CD14-positive monocyte (primary cell): ENCODE measurements at regions not wholly inside any gene's neighbourhood (a gene's known extent, or its start where the extent isn't known, plus 50 kb on each side); places are given as distances from the start of the nearest gene placed in this dataset.

Experiments used
- DNase-seq, 3 donors: peaks; one replicate each; pipeline ENCODE4 v3.0.0-alpha.2; 2011 to 2022
- H2AFZ ChIP-seq: 2 replicates; pipeline ENCODE4 v1.6.0; 2012; ENCODE audit warnings: mild to moderate bottlenecking, low read depth, low read length, inconsistent platforms; ENCODE audit not compliant: insufficient read depth, poor library complexity, severe bottlenecking
- H3K27ac ChIP-seq, 2 donors: 1 replicate in 1 of 2; 2 replicates in 1 of 2; pipeline ENCODE4 v1.5.1; 2012 to 2013; ENCODE audit warnings: low read length in 2 of 2, control low read depth in 1 of 2, inconsistent platforms in 1 of 2, low read depth in 1 of 2, mild to moderate bottlenecking in 1 of 2
- H3K27me3 ChIP-seq, 2 donors: one replicate each; pipeline versions ENCODE4 v1.6.0 to v1.6.1; 2011 to 2013; ENCODE audit warnings: low read length in 2 of 2; ENCODE audit not compliant: control insufficient read depth in 2 of 2, insufficient read depth in 2 of 2
- H3K36me3 ChIP-seq, 2 donors: replicated peaks in 1 of 2; 1 replicate in 1 of 2; 2 replicates in 1 of 2; pipeline versions ENCODE4 v1.5.1 to v1.6.1; 2012 to 2013; ENCODE audit warnings: low read length in 2 of 2, control low read depth in 1 of 2, inconsistent platforms in 1 of 2, mild to moderate bottlenecking in 1 of 2; ENCODE audit not compliant: insufficient read depth in 2 of 2, control insufficient read depth in 1 of 2
- H3K4me1 ChIP-seq, 2 donors: 1 replicate in 1 of 2; 2 replicates in 1 of 2; pipeline versions ENCODE4 v1.5.1 to v1.6.1; 2012 to 2013; ENCODE audit warnings: low read length in 2 of 2, control low read depth in 1 of 2, inconsistent platforms in 1 of 2, mild to moderate bottlenecking in 1 of 2, moderate library complexity in 1 of 2; ENCODE audit not compliant: insufficient read depth in 2 of 2, control insufficient read depth in 1 of 2
- H3K4me2 ChIP-seq: replicated peaks from 2 replicates; pipeline ENCODE3; 2012; ENCODE audit warnings: low read length, moderate library complexity, mild to moderate bottlenecking; ENCODE audit not compliant: poor library complexity, severe bottlenecking; ENCODE audit errors: extremely low read depth
- H3K4me3 ChIP-seq, 3 experiments: fragments of 200-600 bp in 1 of 3; sonication (generic) in 1 of 3; replicated peaks in 1 of 3; 1 replicate in 2 of 3; 2 replicates in 1 of 3; pipeline ENCODE4 v1.5.1; 2011 to 2013; ENCODE audit warnings: low read length in 3 of 3, mild to moderate bottlenecking in 3 of 3, control low read depth in 2 of 3, low read depth in 2 of 3, inconsistent platforms in 1 of 3, moderate library complexity in 1 of 3
- H3K79me2 ChIP-seq: 2 replicates; pipeline ENCODE4 v1.6.0; 2012; ENCODE audit warnings: mild to moderate bottlenecking, control low read depth, inconsistent platforms, low read length, moderate library complexity; ENCODE audit not compliant: insufficient read depth
- H3K9ac ChIP-seq: 2 replicates; pipeline ENCODE4 v1.6.0; 2017; ENCODE audit warnings: low read length, mild to moderate bottlenecking; ENCODE audit not compliant: insufficient read depth, poor library complexity, severe bottlenecking
- H3K9me3 ChIP-seq, 2 donors: replicated peaks in 1 of 2; 1 replicate in 1 of 2; 2 replicates in 1 of 2; pipeline versions ENCODE4 v1.5.1 to v1.6.1; 2012 to 2013; ENCODE audit warnings: low read length in 2 of 2, control low read depth in 1 of 2; ENCODE audit not compliant: control insufficient read depth in 1 of 2, insufficient read depth in 1 of 2
- H4K20me1 ChIP-seq: 2 replicates; pipeline ENCODE4 v1.6.0; 2012; ENCODE audit warnings: mild to moderate bottlenecking, low read length, control low read depth, moderate library complexity; ENCODE audit not compliant: insufficient read depth
- H3K27ac Mint-ChIP-seq, 7 donors: one replicate each; pipeline ENCODE4 v1.8.0; 2020; ENCODE audit warnings: mild to moderate bottlenecking in 7 of 7, mixed read lengths in 7 of 7, moderate library complexity in 6 of 7, inconsistent platforms in 2 of 7
- H3K27me3 Mint-ChIP-seq, 3 donors: one replicate each; pipeline ENCODE4 v1.8.0; 2021 to 2022; ENCODE audit warnings: low read depth in 3 of 3, mild to moderate bottlenecking in 3 of 3, mixed read lengths in 3 of 3, moderate library complexity in 3 of 3, inconsistent platforms in 1 of 3
- H3K36me3 Mint-ChIP-seq, 2 donors: one replicate each; pipeline ENCODE4 v1.8.0; 2020; ENCODE audit warnings: mixed read lengths in 2 of 2, inconsistent platforms in 1 of 2, mild to moderate bottlenecking in 1 of 2
- H3K4me1 Mint-ChIP-seq: one replicate; pipeline ENCODE4 v1.8.0; 2020; ENCODE audit warnings: mild to moderate bottlenecking, mixed read lengths
- H3K4me3 Mint-ChIP-seq, 2 donors: one replicate each; pipeline ENCODE4 v1.8.0; 2020; ENCODE audit warnings: mild to moderate bottlenecking in 2 of 2, mixed read lengths in 2 of 2, moderate library complexity in 1 of 2
- H3K9me3 Mint-ChIP-seq, 7 donors: one replicate each; pipeline ENCODE4 v1.8.0; 2020 to 2022; ENCODE audit warnings: mixed read lengths in 7 of 7, mild to moderate bottlenecking in 6 of 7, moderate library complexity in 6 of 7, inconsistent platforms in 2 of 7
- CTCF ChIP-seq: fragments of 200-600 bp; IDR thresholded peaks from one replicate; pipeline ENCODE4 v1.8.0; 2022; ENCODE audit warnings: antibody characterized with exemption, mild to moderate bottlenecking
- WGBS: methylation state at CpG from one replicate; pipeline ENCODE4 v1.1.5; 2013; ENCODE audit warnings: missing lambda C conversion rate; ENCODE audit not compliant: insufficient coverage; 5-methylcytosine and 5-hydroxymethylcytosine counted together
- intact Hi-C, 2 donors: fragments of 100-400 bp; cut with micrococcal nuclease; formaldehyde crosslinking; loops; one replicate each; pipeline versions ENCODE4 v1.15.0 to v1.15.1; 2023

- H3K36me3 Mint-ChIP-seq: no peaks in the 10 kb centered on the region
- H3K4me3 Mint-ChIP-seq: no peak overlapping the region
- H3K4me3 ChIP-seq: no peak overlapping the region
- no peak for TF ChIP-seq CTCF
- peaks cover 0 to 1% (median 0%) of the 10 kb centered on the region in 3 donors for H3K27me3 Mint-ChIP-seq
- WGBS: no CpG with 5 or more reads among the region's 1 CpG
- H3K79me2 ChIP-seq: no peaks in the 10 kb centered on the region
- H3K9me3 ChIP-seq: peaks cover 16 to 21% of the 10 kb centered on the region in 2 donors
- H2AFZ ChIP-seq: no peak overlapping the region
- peaks cover 6 to 25% (median 17%) of the 10 kb centered on the region in 7 donors for H3K9me3 Mint-ChIP-seq
- no peak overlapping the region for H3K4me2 ChIP-seq
- DNase-seq: no peak
- no peak overlapping the region for H3K9ac ChIP-seq
- H3K27ac Mint-ChIP-seq: peak overlapping the region in 1 of 7 donors; percentile 34
- no peaks in the 10 kb centered on the region for H3K4me1 Mint-ChIP-seq
- H4K20me1 ChIP-seq: no peaks in the 10 kb centered on the region
- H3K27me3 ChIP-seq: no peaks in the 10 kb centered on the region
- intact Hi-C loops: no loop called here
- H3K36me3 ChIP-seq: no peaks in the 10 kb centered on the region
- H3K27ac ChIP-seq: no peak overlapping the region
- H3K4me1 ChIP-seq: no peaks in the 10 kb centered on the region
Measured at GRCh38 chr7:67760971-67761370, 764.3 kb downstream of the TYW1 start.

DNA sequence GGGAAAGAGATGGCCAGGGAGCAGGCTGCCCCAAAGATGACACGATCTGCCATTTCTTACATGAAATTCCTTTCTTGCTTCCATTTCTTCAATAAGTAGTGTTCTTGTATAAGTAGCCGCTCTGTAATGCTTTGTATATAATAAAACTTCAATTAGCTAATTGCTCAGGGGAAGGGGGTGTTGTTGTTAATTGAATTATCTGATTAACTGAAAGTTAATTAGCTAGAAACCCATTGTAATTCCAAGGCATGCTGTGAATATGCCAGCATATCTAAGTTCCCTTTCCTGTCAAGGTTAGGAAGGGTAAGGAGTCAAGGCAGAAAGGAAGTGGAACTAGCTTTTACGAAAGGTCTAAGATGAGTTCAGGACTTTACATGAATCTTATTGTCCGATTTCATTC, 765.9 kb downstream of the TYW1 start:
- intact Hi-C loops: no loop called here
- no peaks in the 10 kb centered on the region for H3K36me3 ChIP-seq
- no peaks in the 10 kb centered on the region for H3K36me3 Mint-ChIP-seq
- H3K27ac Mint-ChIP-seq: no peak overlapping the region
- no peak overlapping the region for H3K4me3 Mint-ChIP-seq
- no peaks in the 10 kb centered on the region for H3K27me3 Mint-ChIP-seq
- peaks cover 21 to 28% of the 10 kb centered on the region in 2 donors for H3K9me3 ChIP-seq
- H3K79me2 ChIP-seq: no peaks in the 10 kb centered on the region
- H3K4me1 ChIP-seq: no peaks in the 10 kb centered on the region
- no peak overlapping the region for H2AFZ ChIP-seq
- TF ChIP-seq CTCF: no peak
- peaks cover 8 to 28% (median 18%) of the 10 kb centered on the region in 7 donors for H3K9me3 Mint-ChIP-seq
- WGBS: no CpG with 5 or more reads among the region's 4 CpGs
- H3K4me1 Mint-ChIP-seq: no peaks in the 10 kb centered on the region
- DNase-seq: no peak
- H3K27me3 ChIP-seq: no peaks in the 10 kb centered on the region
- no peaks in the 10 kb centered on the region for H4K20me1 ChIP-seq
- H3K27ac ChIP-seq: no peak overlapping the region
- no peak overlapping the region for H3K4me3 ChIP-seq
- no peak overlapping the region for H3K9ac ChIP-seq
- H3K4me2 ChIP-seq: no peak overlapping the region
